Activated T-cell treated with anti-CD3 and anti-CD28 coated beads for 24 hours (primary cell): ENCODE measurements at regions not wholly inside any gene's neighbourhood (a gene's known extent, or its start where the extent isn't known, plus 50 kb on each side); places are given as distances from the start of the nearest gene placed in this dataset.

ENCODE experiments used
- DNase-seq: peaks from one replicate; pipeline ENCODE4 v3.0.0-alpha.2; 2020; ENCODE audit warnings: low read depth

- no peak for DNase-seq
Measured at GRCh38 chr5:56457887-56458812, 225.0 kb upstream of the ANKRD55 start.

- no peak for DNase-seq
Measured at GRCh38 chr5:56456002-56456401, 222.9 kb upstream of the ANKRD55 start.

GRCh38 chr5:56455417-56455816 lies 222.3 kb upstream of the ANKRD55 start:
- no peak for DNase-seq

- no peak for DNase-seq
Measured at GRCh38 chr5:56454219-56454862, 221.2 kb upstream of the ANKRD55 start.

DNA sequence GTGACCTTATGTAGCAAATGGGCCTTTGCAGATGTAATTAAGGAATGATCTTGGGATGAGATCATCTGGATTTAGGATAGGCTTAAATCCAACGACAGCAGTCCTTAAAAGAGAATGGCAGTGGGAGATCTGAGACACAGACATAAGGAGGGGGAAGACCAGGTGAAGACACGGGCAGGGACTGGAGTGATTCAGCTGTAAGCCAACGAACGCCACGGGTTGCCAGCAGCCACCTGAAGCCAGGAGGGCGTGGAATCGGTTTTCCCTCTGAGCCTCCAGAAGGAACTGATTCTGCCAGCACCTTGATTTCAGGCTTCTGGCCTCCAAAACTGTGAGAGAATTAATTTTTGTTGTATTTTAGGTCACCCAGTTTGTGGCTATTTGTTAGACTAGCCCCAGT lies 218.6 kb upstream of the ANKRD55 start:
- no peak for DNase-seq

DNA sequence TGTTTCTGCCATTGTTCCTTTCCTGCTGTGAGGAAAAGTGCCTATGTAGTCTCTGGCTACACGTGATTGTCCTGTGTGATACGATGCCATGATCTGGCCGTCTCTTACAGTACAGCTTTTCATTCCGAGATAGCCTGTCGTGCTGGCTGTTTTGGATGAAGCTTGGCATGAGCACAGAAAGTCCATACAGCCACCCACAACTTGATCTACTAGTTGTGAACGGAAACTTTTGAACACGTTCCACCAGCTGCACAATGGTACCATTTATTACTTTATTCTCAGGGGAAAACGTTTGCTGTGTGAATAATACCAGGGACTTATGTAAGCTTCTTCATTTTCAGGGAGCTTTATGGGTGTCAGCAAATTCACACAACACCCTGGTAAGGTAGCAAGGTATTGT lies 217.6 kb upstream of the ANKRD55 start:
- no peak for DNase-seq

DNA sequence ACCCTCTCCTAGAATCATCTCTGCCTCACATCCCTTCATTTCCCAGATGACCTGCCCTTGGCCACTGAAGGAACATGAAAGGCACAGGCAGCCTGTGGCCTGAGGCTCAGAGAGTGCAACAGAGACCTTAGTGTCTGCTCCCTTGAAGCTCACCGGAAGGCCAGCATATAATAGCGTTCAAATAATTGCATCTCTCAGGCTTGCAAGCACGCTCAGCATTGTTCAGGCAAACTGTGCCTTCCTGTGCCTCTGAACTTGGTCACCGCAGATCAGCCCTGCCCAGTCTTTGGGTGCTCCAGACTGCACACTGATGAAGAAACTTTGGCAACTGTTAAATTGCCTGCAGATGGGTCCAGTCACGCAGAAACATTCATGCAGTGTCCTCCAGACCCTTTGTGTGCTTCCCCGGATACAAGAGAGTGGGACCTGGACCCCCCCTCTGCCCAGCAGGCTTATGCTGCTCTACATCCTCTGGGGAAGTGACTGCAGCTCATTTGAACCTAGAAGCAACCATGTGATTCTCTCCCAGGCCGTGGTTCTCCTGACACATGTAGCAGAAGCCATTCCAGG lies 216.0 kb upstream of the ANKRD55 start:
- no peak for DNase-seq

GRCh38 chr5:56447656-56448055 lies 214.5 kb upstream of the ANKRD55 start:
- no peak for DNase-seq

DNA sequence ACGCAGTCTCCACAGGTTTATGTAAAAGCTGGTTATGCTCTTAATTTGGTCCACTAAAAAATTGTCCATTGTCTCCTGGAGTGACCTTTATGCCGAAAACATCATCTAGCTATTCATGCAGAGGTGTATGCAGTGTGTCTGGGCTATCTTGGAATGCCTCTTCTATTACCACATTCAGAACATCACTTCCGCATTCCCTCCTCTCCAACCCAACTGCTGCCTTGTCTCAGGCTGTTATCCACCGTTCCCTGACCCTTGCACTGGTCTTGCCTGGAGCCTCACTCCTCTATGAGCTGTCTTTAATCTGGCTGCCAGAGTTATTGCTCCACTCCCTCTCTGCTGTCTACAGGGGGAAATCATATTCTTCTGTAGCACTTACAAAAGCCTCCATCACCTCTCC lies 214.1 kb upstream of the ANKRD55 start:
- no peak for DNase-seq

- DNase-seq, result no peak
Measured at GRCh38 chr5:56446728-56447127, 213.6 kb upstream of the ANKRD55 start.

DNA sequence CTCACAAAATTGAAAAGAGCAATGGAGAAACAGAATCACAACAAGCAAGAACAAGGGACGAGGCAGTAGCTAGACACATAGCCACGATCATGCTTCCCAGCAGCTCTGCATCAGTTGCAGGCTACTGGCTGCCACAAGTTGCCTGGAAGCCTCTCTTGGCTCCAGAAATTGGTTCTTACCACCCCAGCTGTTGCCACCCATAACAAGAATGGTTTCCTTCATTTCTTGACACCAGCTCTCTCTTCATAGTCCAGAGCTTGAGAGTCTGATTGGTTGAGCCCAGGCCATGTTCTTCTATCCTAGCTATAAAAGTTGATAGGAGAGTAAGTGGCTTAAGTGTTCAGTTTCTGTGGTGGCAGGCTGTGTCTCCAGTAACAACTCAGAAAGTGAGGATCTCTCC lies 210.7 kb upstream of the ANKRD55 start:
- DNase-seq, result no peak

DNA sequence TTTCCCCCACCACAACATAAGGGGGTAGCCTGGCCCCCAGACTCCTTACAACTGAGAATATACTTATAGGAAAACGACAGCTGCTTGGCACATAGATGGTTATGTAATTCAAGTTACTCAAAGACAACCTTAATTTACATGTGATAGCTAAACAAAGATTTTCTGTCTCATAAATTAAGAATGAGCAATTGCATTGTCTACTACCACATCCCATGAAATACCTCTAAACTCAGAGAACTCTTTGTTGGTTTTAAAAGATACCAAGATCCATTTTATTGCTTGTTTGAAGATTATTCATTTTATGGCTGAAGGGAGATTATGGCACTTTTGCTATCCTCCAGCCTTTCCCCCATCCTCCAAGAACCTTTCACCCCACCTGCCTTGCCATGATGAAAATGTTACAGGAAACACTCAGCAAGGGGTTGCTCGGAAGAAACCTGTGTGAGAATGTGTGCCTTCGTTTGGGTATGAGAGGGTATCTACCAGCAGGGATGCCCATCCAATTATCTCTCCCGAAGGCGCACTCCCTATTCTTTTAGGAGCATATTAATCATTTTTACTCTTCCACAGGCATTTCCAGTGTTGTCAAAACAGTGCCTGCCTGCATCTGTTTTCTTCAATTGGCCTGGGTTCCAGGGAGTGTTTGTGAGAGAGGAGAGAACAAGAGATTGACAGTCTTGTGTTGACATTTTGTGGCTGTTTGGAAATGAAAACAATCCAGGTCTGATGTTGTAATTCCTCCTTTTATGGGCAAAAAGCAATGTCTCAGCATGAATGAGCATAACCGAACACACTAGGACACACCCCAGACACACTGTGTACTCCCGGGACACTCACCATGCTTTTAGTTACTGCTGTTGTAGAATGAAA lies 208.0 kb upstream of the ANKRD55 start:
- DNase-seq, result no peak

- DNase-seq, result no peak
Measured at GRCh38 chr5:56434986-56435385, 201.9 kb upstream of the ANKRD55 start.

DNA sequence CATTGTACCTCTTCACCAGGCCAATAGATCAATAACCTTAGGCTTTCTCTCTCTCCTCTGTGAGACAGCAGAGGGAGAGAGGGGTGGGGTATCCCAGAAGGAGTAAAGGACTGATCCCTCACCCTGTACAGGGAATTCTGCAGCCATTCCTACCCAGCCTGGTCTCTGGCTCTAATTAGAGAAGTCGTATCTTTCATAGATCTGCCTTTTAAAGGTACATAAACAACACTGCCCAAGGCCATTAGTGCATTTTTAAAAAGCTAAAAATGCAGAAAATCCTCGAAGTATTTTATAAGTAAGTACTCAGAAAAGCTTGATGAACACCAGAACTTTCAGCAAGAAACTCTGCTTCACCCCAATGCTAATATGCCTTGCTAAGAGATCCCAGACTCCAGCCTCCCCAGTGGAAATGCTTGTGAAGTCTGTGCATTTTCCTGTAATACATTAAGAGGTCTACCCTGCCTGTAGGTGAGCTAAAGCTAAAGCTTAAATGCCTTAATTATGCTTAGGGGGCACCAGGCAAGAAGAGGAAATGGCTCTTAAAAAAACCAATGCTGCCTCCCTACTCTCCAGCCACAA lies 200.0 kb upstream of the ANKRD55 start:
- no peak for DNase-seq

GRCh38 chr5:56432321-56432720 lies 199.2 kb upstream of the ANKRD55 start:
- no peak for DNase-seq

- DNase-seq, result no peak
Measured at GRCh38 chr5:56430422-56430821, 197.3 kb upstream of the ANKRD55 start.

- no peak for DNase-seq
Measured at GRCh38 chr5:56429110-56429561, 196.0 kb upstream of the ANKRD55 start.

GRCh38 chr5:56426693-56427092 lies 193.6 kb upstream of the ANKRD55 start:
- DNase-seq, result no peak

GRCh38 chr5:56422076-56422762 lies 189.1 kb upstream of the ANKRD55 start:
- DNase-seq, result no peak

GRCh38 chr5:56421246-56422075 lies 188.3 kb upstream of the ANKRD55 start:
- no peak for DNase-seq
